ENCODE measurements at regions not wholly inside any gene's neighbourhood (a gene's known extent, or its start where the extent isn't known, plus 50 kb on each side); places are given as distances from the start of the nearest gene placed in this dataset.

GRCh38 chr3:34675383-34676120 is 877.1 kb downstream of the PDCD6IP start:
- no peak for TF ChIP-seq POLR2A (IDR thresholded peaks at IDR 0.05)
- TF ChIP-seq CTCF (IDR thresholded peaks at IDR 0.05): no peak
- no peak for TF ChIP-seq EP300 (IDR thresholded peaks at IDR 0.05)

Data from tibial nerve (tissue), 4 donors.